ENCODE measurements at regions not wholly inside any gene's neighbourhood (a gene's known extent, or its start where the extent isn't known, plus 50 kb on each side); places are given as distances from the start of the nearest gene placed in this dataset.

DNA sequence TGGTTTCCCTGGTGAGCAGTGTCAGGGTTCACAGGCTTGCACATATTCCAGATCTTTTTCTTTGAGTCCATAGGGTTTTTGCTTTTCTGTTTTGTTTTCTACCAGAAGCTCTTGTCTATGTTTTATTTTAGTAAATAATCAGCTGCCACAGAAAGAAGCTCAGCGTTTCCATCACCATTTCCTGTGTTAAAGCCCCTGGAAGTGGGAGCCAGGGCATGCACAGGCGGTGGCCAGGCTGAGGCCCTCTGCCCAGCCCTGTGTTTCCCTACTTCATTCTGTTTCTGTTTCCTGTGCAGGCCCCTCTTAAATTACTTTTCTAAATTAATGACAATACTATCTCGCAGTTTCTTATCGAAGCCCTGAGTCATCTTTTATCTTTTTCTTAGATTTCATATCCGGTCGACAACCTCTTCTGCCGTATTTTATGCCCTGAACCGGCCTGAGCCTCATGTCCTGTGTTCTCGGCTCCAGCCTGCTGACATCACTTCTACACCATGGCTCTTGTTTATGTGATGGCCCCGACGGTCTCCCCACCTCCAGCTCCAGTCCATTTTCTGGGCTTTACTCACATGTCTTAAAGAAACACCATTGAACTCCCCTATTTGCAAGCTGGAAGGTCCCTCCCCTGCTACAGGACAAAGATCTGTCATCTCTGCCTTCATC is 442.2 kb downstream of the TCERG1L start:
- no peak for DNase-seq (ENCODE audit: low read depth)

DNA sequence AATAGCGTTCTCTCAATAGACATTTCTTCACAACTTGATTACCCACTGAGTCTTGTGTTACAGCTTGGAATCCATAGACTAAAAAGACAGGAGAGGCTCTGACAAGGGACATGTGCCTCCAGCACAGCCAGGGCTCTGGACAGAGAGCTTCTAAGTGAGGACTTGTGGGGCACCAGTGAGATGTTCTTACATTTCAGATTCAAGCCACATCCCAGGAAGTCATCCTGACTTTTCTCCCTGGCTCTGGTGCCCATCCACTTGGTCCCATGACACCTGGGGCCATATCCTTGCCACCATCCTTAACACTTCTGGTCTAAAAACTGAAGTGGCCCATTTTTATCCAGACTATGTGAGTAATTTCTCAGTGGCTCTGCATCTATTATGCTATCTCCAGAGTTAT is 440.1 kb downstream of the TCERG1L start:
- DNase-seq (ENCODE audit: low read depth): no peak

DNA sequence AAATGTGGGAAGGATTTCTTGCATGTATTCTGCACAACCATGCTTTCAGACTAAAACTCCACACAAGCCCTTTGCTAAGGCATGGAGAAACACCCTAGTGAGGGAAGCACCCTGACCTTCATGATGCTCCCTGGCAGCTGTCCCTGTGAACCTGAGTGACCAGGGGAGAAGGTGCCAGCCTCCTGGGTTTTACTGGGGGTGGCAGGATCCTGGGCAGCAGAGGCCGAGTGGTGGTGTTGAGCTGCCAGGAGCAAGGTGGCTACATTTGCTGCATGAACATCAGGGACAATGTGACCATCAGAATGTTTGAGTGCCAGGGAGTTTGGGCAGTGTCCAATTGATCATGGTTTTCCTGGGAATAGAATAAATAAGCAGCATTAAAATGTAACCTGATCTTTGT is 437.9 kb downstream of the TCERG1L start:
- no peak for DNase-seq (ENCODE audit: low read depth)

DNA sequence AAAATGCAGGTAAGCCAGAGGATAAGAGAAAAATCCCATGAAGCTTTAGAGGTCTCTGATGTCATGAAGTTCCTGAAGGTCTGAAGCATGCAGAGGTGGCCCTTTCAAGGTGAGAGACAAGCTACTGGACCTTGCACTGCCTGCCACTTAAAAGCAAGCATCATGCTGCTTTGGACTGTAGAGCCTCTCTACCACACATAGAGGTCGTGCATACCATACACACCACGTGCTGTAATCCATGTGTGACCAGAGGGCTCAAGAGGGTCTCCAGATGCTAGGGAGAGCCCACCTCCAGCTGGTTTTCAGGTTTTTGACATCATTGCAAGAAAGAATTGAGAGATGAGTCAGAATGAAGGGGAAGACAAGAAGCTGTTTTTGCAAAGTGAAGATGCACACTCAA is 436.4 kb downstream of the TCERG1L start:
- no peak for DNase-seq (ENCODE audit: low read depth)

DNA sequence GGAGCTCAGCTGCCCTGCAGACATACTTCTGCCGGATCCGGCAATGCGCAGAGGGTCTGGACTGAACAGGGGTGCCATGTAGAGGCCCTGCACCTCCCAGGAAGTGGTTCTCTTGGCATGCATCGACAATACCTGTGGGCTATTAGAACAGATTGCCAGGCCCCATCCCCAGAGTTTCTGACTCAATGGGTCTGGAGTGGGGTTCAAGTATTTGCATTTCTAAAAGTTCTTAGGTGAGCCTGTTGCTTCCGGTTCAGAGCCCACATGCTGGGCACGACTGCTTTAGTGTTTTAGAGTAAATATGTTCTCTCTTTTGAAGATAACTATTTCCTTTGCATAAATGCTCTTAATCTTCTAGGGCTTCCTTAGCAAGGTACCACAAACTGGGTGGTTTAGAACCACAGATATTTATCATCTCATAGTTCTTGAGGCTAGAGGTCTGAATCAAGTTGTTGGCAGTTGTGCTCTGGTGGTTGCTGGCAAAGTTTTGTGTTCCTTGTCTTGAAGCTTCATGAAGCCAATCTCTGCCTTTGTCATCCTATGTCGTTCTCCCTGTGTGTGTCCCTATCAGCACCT is 435.5 kb downstream of the TCERG1L start:
- no peak for DNase-seq (ENCODE audit: low read depth)

DNA sequence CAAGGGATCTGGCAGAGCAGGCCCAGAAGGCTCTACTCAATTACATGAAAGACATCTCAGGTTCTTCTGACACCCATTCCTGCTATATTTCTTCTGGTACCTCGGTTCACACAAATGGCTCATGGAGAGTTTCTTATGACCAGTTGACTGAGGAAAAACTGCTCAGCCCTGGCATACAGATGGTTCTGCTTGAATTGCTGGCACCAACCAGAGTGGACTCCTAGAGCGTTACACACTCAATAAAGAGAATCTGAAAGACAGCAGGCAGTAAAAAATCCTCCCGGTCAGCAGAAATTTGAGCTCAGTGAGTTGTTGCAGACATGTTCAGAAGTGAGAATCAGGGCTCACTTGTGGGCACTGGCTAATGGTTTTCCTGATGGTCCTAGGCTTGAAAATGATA is 434.4 kb downstream of the TCERG1L start:
- no peak for DNase-seq (ENCODE audit: low read depth)

DNA sequence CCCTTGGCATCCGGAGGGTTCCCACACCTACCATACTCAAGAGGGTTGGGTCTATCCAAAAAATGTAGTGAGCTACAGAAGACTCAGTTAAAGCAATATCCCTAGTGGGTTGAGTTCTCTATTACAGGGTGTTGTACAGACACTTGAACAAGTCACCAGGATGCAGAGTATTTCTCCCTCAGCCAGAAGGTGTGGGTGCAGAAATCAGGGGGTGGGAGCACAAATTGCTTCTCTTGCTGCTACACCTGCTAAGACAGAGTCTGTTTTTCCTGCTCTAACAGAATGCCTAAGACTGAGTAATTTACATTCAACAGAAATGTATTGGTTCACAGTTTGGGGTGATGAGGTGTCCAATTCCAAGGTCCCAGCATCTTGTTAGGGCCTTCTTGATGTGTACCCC is 433.4 kb downstream of the TCERG1L start:
- no peak for DNase-seq (ENCODE audit: low read depth)

DNA sequence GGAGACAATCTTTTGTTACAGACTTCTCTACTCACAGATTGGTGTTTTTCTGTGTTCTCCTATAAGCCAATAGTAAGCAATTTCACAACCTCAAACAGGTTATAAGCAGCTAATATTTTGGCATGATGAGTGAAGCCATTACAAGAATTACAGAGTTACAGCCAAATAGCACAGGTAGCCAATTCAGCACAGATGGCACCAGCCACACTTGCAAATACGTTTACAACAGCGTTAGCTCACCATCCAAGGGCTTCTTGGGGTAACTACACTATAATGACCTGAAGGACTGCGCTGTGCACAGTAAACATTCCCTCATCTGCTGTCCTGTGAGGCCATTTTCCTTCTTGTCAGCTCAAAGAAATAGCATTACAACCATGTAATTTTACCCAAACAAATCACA is 428.6 kb downstream of the TCERG1L start:
- DNase-seq (ENCODE audit: low read depth): no peak

DNA sequence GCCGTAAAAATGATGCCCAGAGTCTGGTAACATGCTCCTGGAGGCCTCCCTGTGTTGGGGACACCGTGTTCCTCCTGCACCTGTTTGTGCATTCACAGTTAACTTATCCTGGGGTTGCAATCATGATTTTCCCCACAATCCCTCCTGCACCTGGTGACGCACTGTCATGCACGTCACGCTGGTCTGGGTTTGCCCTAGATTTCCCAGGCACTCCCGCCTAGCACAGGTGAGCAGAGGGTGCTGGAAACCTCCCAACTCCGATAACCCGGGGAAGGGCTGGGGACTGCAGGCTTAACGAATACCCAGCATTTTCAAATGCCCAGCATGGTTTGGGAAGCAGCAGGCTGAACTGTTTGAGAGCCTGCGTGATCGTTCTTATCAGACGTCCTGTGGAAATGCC is 427.1 kb downstream of the TCERG1L start:
- no peak for DNase-seq (ENCODE audit: low read depth)

DNA sequence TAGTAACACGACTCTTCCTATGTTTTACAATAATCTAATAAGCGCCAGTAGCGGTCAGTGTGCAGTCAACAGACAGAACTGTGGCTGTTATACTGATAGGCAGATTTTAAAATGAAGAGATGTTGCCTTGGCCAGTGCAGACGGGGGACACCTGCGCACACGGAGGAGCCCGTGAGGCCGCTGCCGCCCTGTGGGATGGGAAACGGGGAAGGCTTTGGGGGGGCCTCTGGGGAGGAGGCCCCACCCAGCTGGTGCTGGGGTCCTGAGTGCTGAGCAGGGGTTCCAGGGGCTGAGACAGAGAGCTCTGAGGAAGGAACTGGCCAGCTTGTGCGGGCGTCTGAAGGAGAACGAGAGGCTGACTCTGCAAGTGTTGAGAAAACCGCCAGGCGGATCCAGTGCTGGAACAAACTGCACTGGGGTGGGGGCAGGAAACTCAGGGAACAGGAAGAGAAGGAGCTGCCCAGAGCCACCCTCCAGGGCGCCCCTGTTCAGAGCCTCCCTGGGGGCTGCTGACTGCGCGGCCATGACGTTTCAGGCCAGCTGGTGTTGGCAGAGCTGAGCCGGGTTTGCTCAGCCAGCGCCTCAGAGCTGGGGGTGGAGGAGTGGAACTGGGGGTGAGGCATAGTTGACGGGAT is 426.4 kb downstream of the TCERG1L start:
- no peak for DNase-seq (ENCODE audit: low read depth)

DNA sequence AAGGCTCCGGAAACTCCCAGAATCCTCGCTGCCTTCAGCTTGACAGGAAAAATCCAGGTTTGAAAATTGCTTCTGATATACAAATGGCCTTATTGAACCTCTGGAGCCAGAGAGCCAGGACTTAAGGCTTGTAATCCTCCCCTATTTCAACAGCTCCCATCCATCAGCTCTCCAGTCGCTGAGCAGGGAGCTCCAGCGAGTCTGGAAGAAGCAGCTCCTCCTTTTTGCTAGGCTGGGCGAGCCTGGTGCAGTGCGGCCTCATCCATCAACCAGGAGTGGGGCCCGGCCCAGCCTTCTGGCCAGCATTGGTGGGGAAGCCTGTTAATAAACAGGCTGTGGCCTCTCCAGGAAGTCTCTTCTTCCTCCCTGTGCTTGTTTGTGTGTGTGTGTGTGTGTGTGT is 424.4 kb downstream of the TCERG1L start:
- DNase-seq (ENCODE audit: low read depth): no peak

DNA sequence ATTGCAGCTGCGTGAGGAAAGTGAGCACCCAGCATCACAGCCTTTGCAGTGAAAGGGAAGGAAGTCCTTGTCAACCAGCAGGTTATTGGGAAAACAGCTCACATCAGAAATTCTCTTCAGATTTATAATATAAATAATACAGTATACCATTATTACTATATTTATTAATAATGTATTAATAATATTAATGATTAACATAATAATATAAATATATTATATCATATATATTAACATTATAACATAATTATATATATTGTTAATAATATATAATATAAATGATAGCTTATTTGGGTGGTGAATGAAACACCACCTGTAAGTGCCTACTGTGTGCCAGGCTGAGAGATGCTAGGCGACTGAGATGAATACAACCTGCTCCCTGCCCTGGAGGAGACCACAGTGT is 423.0 kb downstream of the TCERG1L start:
- DNase-seq (ENCODE audit: low read depth): no peak

DNA sequence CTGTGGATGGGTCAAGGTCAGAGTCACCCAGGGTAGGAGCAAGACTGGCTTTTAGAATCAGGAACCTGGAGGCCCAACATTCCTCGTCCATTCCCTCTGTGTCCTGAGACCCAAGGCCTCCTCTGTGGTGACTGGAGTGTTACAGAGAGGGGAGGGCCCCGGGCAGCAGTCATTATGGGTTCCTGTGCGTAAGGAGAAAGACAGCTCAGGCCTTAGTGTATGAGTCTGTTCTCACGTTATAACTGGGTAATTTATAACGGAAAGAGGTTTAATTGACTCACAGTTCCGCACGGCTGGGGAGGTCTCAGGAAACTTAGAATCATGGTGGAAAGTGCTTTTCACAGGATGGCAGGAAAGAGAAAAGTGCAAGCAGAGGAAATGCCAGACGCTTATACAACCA is 422.3 kb downstream of the TCERG1L start:
- DNase-seq (ENCODE audit: low read depth): no peak

DNA sequence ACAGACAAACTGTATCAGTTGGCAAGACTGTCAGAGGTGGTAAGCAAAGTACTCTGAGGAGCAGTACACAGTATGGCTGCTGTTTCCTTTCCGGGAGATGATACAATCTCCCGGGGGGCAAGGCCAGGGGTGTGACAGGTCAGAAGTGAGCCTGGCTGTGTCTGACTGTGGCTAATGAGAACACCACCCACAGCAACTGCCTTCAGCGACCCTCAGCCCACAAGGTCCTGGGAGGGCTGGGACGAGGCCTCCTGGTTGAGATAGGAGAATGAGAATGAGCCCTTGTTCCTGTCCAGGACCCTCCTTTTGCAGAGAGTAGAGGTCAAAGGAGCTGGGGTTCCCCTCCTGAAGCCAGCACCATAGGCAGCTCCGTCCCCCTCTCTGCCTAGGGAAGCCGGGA is 421.7 kb downstream of the TCERG1L start:
- no peak for DNase-seq (ENCODE audit: low read depth)

DNA sequence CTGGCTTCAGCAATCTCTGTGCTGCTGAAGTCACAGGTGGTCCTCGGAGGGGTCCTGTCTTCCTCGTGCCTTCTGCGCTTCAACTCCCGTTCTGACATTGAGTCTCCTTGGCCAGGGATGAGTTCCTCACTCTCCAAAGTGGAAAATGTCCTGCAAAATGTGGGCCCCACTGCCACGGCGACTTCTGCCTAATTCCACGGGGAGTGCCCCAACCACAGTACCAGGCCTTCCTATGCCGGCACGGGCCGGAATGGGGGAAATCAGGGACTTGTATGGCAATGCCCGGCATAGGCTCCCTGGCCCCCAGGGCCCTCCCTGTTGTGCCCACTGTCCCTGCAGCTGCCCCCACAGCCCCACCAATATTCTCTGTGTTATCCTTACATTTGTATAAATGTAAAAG is 420.5 kb downstream of the TCERG1L start:
- DNase-seq (ENCODE audit: low read depth): no peak

DNA sequence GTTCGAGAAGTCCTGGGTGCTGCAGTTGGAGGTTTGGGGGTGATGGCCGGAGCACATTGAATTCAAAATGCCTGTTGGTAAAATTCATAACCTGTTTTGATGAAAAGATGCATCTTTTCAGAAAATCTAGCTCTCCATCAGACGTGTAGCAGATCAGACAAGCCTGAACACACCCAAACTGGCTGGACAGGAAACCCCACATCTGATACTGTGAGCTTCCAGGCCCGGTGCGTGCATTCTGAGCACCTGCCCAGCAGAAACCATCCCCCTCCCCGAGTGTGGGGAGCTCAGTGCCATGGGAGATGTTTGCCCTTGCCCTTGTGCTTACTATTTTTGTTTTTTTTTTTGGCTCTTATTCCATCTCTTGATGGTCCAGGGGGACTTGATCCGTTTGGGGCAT is 417.1 kb downstream of the TCERG1L start:
- no peak for DNase-seq (ENCODE audit: low read depth)

DNA sequence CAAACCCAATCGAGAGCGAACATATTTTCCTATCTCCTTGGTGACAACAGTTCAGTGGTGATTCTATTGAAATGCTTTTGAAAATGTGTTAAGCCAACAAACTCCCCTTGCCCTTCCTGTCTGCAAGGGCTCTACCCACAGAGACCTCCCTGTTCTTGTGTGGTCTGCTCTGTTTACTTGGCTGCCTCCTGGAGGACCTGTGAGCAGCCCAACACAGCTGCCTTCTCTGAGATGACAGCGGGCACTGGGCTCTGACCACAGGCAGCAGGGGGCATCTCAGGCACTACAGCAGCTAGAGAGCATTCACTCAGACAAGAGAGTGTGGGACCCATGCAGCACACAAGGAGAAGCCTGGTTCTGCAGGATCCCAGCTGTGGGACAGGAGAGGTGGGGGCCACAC is 416.4 kb downstream of the TCERG1L start:
- no peak for DNase-seq (ENCODE audit: low read depth)

DNA sequence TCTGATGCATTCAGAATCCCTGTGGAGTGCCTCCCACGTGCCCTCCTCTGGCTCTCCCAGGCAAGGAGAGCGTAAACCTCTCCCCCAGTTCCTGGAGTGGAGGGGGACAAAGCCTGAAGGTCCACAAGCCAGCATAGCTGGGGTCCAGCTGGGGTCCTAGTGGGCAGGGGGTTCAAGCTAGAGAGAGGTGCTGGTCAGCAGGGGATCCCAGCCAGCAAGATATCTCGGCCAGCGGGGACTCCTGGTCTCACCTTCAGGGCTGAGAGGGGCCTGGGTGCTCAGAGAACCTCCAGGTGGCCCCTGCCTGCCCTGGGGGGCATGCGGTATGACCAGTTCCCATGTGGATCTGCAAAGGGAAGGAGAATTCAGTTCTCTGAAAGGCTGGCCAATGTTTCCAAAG is 413.7 kb downstream of the TCERG1L start:
- no peak for DNase-seq (ENCODE audit: low read depth)

DNA sequence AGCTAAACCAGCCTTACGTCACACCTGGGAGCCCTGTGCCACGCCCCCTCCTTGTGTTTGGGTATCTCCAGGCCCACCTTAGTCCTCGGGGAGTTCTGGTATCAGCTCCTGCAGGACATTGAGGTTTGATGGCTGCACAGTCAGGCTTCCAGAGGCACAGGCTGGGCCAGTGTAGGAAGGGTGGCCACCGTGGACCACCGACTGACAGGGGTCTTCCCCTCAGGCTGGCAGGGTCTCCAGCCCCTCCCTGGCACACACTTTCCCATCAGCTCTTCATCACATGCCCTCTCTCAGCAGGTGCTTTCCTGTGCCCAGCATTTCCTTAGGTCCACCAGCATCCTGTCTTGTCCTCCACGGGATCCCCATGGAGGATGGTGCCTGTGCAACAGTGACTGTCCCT is 413.1 kb downstream of the TCERG1L start:
- no peak for DNase-seq (ENCODE audit: low read depth)

DNA sequence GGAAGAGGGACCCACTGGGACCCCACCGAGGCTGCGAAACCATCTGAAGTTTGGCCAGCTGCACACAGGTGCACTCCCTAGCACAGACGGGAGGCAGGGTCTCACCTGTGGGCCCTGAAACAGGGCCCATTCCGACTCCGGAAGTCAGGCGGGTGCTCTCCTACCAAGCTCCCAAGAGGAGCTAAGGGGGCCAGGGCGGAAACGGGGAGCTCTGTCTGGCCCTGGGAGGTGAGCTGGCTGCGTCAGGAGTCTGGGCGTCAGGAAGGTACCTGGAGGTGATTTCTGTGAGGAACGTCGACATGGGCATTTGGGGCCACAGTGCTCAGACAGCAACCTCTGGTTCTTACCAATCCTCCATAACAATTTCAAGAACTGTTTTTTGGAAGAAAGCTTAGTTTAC is 411.7 kb downstream of the TCERG1L start:
- no peak for DNase-seq (ENCODE audit: low read depth)

DNA sequence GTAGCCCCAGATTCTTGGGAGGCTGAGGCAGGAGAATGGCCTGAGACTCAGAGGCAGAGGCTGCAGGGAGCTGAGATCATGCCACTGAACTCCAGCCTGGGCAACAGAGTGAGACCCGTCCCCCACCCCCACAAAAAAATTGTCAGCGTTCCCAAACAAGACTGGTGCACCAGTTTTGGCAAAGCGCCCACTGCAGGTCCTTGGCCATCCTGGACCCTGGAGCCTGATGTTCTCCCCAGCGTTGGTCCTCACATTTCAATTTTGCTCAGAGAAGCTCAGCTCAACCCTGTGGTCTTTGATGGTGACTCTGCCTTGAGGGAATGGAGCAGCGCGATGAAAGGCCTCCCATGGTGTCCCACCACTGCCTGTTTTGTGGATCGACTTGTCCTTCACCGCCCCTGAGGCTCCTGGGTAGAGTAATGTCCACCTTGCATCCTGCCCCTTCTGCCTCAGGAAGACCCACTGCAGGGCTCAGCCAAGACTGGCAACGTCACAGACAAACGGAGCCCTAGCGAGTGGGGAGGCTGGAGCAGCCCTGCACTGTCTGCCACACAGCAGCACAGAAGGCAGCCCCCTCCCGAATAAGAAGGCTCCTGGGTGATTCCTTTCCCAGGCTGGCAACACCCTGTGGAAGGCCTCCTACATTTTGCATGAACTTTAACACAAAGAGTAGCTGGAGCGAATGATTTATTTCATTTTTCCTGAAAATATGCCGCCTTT is 410.9 kb downstream of the TCERG1L start:
- DNase-seq (ENCODE audit: low read depth): no peak

DNA sequence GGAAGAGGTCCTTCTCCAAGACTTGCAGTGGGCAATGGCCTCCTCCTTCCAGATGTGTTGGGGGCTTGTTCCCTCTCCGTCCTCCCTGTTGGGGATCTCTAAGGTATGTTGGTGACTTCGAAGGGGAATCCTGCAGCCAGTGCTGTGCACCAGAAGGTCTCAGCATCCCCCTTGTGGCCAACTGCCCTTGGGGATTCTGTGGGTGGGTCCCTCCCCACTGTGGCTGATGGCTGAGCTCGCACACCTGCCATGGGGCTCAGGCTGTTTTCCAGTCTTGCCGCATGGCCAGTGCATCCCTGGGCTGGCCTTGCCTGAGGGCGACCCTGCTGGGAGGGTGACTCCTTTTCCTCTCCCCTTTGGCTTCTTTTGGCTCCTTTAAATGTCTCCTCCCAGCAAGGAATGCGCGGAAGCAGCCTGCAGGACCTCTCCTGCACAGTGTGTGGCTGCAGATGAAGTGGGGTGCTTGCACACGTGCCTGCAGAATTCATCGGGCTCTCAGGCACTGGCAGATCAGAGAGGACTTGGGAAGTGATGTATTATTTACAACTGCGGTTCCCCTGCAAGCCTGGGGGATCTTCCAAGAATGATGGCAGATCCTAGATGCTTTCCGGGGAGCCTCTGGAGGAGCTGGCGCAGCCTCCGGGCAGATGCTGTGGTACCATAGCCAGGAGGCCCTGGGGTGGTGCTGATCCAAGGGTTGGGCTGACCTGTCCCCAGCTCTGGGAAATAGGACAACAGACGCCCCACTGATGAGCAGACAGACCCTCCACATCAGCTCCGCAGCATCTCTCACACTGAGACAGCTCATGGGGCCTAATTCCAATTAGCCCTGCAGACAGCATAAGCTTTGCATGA is 410.0 kb downstream of the TCERG1L start:
- DNase-seq (ENCODE audit: low read depth): no peak

Data from renal cortical epithelial cell (primary cell).